ENCODE measurements at regions not wholly inside any gene's neighbourhood (a gene's known extent, or its start where the extent isn't known, plus 50 kb on each side); places are given as distances from the start of the nearest gene placed in this dataset.

- CTCF ChIA-PET, result no interaction called here
- intact Hi-C loops (cut with micrococcal nuclease), result no loop called here
Observed at GRCh38 chr6:48917233-48917632, 545.8 kb downstream of the MMUT start.

More at GRCh38 chr6:48917233-48917632, 545.8 kb downstream of the MMUT start:
- ChIA-PET RAD21 (ENCODE audit: low non-redundant PET in 1 of 2, low total read pairs in 2 of 2, uncharacterized antibody in 2 of 2, unreplicated experiment in 2 of 2) (no interaction called here), POLR2A (no interaction called here)
- H4K20me1 ChIP-seq (ENCODE audit: insufficient read depth), result no peaks in the 10 kb centered on the region
- no peak overlapping the region for H2AFZ ChIP-seq (ENCODE audit: low read depth, low read length, poor library complexity, severe bottlenecking)
- H3K79me2 ChIP-seq (ENCODE audit: insufficient read depth, low read length), result no peaks in the 10 kb centered on the region
- no peaks in the 10 kb centered on the region for H3K27me3 ChIP-seq (ENCODE audit: insufficient read depth, low read length)
- BruUV-seq (replicated peaks), result no TSS peak
- H3K27ac ChIP-seq (ENCODE audit: low read depth, low read length), result no peak overlapping the region
- H3K4me2 ChIP-seq (ENCODE audit: low read length), result no peak overlapping the region
- H3K9ac ChIP-seq (ENCODE audit: low read length), result no peak overlapping the region
- DNase-seq (ENCODE audit: low read depth, low spot score), result no peak
- no peaks in the 10 kb centered on the region for H3K9me3 ChIP-seq (ENCODE audit: control insufficient read depth in 1 of 2, insufficient read depth in 1 of 2, low read depth in 1 of 2, low read length in 2 of 2)
- no peak overlapping the region for H3K4me3 ChIP-seq (replicated peaks in 1 of 2; ENCODE audit: low read depth in 1 of 2, low read length in 2 of 2)
- no peaks in the 10 kb centered on the region for H3K4me1 ChIP-seq (ENCODE audit: control insufficient read depth in 1 of 2, insufficient read depth in 2 of 2, low read length in 2 of 2)
- H3K36me3 ChIP-seq (ENCODE audit: control insufficient read depth in 1 of 2, insufficient read depth in 2 of 2, low read length in 2 of 2), result no peaks in the 10 kb centered on the region
- ATAC-seq, result no peak
- no peaks in the 10 kb centered on the region for H3K9me2 ChIP-seq (ENCODE audit: insufficient read depth)
- TF ChIP-seq ZNF274 (IDR thresholded peaks at IDR 0.05; ENCODE audit: low read depth, low read length) (no peak), CTCF (IDR thresholded peaks at IDR 0.05 in 2 of 3, conservative IDR thresholded peaks at IDR 0.05 in 1 of 3; ENCODE audit: borderline replicate concordance in 1 of 3, insufficient read depth in 1 of 3, low read depth in 2 of 3, low read length in 2 of 3) (no peak), SRF (IDR thresholded peaks at IDR 0.05; ENCODE audit: low read depth) (no peak), YY1 (IDR thresholded peaks at IDR 0.05; ENCODE audit: extremely low read depth, insufficient replicate concordance, low read depth, low read length) (no peak), POLR2A (IDR thresholded peaks at IDR 0.05; ENCODE audit: borderline replicate concordance, extremely low read depth, insufficient read depth, insufficient read length) (no peak), RAD21 (IDR thresholded peaks at IDR 0.05; ENCODE audit: low read depth) (no peak), MAX (IDR thresholded peaks at IDR 0.05) (no peak), ATF3 (IDR thresholded peaks at IDR 0.05) (no peak)
